Psoas muscle (tissue), 7 donors: ENCODE measurements at regions not wholly inside any gene's neighbourhood (a gene's known extent, or its start where the extent isn't known, plus 50 kb on each side); places are given as distances from the start of the nearest gene placed in this dataset.

ENCODE experiments used
- ATAC-seq, 4 donors: fragments of 200-7000 bp; cut with Tn5 transposase; one replicate each; pipeline ENCODE4 v1.9.1; 2020; ENCODE audit warnings: moderate library complexity in 3 of 4, mild to moderate bottlenecking in 2 of 4
- DNase-seq, 2 donors: peaks; one replicate each; pipeline ENCODE4 v3.0.0-alpha.2; 2020
- H3K27ac ChIP-seq: fragments of 200-600 bp; one replicate; pipeline ENCODE4 v1.8.0; 2022
- H3K27me3 ChIP-seq, 3 donors: fragments of 200-600 bp in 1 of 3; one replicate each; pipeline versions ENCODE4 v1.6.1 to v1.8.0; 2013 to 2022; ENCODE audit warnings: low read length in 2 of 3, mild to moderate bottlenecking in 2 of 3, moderate library complexity in 1 of 3; ENCODE audit not compliant: insufficient read depth in 3 of 3
- H3K36me3 ChIP-seq, 2 donors: fragments of 200-600 bp in 1 of 2; one replicate each; pipeline versions ENCODE4 v1.6.1 to v1.8.0; 2013 to 2022; ENCODE audit warnings: low read depth in 1 of 2, mild to moderate bottlenecking in 1 of 2, moderate library complexity in 1 of 2; ENCODE audit not compliant: insufficient read depth in 1 of 2
- H3K4me1 ChIP-seq: fragments of 200-600 bp; one replicate; pipeline ENCODE4 v1.8.0; 2022
- H3K4me3 ChIP-seq: fragments of 200-600 bp; one replicate; pipeline ENCODE4 v1.8.0; 2022; ENCODE audit warnings: mild to moderate bottlenecking
- H3K9me3 ChIP-seq: fragments of 200-600 bp; one replicate; pipeline ENCODE4 v1.8.0; 2022
- WGBS, 3 donors: extraction: QIAGEN DNeasy Blood & Tissue Kit; methylation state at CpG; one replicate each; pipeline versions ENCODE4 v1.1.6 to v1.1.7; 2013; 5-methylcytosine and 5-hydroxymethylcytosine counted together
- intact Hi-C, 2 donors: fragments of 100-400 bp; cut with DNase I; formaldehyde crosslinking; loops; one replicate each; pipeline versions ENCODE4 v1.11.0 to v1.14.2; 2022
- TF ChIP-seq, protein P1 (sequence below): fragments of 200-600 bp; IDR thresholded peaks from one replicate; pipeline ENCODE4 v1.8.0; 2022; ENCODE audit warnings: antibody characterized with exemption
- donor health status: healthy with polysubstance abuse.
- donor health status: DM: no; HTN: no; CAD: no; lungs with moderate emphysema.
- donor health status: Bipolar disorder and iron deficiency.
- donor health status: healthy.
- donor health status: DM: yes; HTN: yes; CAD: no.
- donor health status: DM: no; HTN: no; CAD: no.
- donor health status: DM: yes; HTN: yes; CAD: no.

- ATAC-seq (no peak), DNase-seq (no peak)
- WGBS, 3 donors = 23 to 36% (median 29%) methylated on average over 8 of the region's 8 CpGs
- no peaks in the 10 kb centered on the region for H3K9me3 ChIP-seq
- H3K36me3 ChIP-seq = no peaks in the 10 kb centered on the region
- no peaks in the 10 kb centered on the region for H3K27me3 ChIP-seq
- H3K4me3 ChIP-seq = no peak overlapping the region
- intact Hi-C loops = no loop called here
- TF ChIP-seq, protein P1, sequence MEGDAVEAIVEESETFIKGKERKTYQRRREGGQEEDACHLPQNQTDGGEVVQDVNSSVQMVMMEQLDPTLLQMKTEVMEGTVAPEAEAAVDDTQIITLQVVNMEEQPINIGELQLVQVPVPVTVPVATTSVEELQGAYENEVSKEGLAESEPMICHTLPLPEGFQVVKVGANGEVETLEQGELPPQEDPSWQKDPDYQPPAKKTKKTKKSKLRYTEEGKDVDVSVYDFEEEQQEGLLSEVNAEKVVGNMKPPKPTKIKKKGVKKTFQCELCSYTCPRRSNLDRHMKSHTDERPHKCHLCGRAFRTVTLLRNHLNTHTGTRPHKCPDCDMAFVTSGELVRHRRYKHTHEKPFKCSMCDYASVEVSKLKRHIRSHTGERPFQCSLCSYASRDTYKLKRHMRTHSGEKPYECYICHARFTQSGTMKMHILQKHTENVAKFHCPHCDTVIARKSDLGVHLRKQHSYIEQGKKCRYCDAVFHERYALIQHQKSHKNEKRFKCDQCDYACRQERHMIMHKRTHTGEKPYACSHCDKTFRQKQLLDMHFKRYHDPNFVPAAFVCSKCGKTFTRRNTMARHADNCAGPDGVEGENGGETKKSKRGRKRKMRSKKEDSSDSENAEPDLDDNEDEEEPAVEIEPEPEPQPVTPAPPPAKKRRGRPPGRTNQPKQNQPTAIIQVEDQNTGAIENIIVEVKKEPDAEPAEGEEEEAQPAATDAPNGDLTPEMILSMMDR = no peak
- no peak overlapping the region for H3K27ac ChIP-seq
- no peaks in the 10 kb centered on the region for H3K4me1 ChIP-seq
Observed at GRCh38 chr1:209106237-209106741, 477.2 kb upstream of the CAMK1G start.

- 78 to 87% (median 84%) methylated on average over 4 of the region's 4 CpGs for WGBS, 3 donors
- intact Hi-C loops = no loop called here
- Histone ChIP-seq H3K27me3 (no peaks in the 10 kb centered on the region), H3K9me3 (no peaks in the 10 kb centered on the region), H3K27ac (no peak overlapping the region), H3K4me1 (no peaks in the 10 kb centered on the region), H3K4me3 (no peak overlapping the region), H3K36me3 (no peaks in the 10 kb centered on the region)
- ATAC-seq = no peak
- no peak for DNase-seq
- TF ChIP-seq, protein P1 = no peak
Observed at GRCh38 chr1:209106861-209107260, 476.7 kb upstream of the CAMK1G start.

DNA sequence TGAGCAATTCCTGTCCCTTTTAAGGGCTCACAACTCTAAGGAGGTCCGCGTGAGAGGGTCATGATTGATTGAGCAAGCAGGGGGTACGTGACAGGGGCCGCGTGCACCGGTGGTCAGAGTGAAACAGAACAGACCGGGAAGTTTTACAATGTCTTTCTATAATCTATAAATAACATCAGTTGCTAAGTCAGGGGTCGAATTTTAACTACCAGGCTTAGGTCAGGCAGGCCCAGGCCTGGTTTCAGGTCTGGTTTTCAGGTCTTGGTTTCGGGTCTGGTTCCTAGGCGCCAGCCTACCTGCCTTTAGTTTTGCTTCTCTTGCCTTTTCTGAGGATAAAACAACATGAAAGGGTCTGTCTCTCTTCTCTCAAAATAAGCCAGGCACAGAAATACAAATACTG is 476.0 kb upstream of the CAMK1G start:
- Histone ChIP-seq H3K27ac (no peak overlapping the region), H3K27me3 (no peaks in the 10 kb centered on the region), H3K36me3 (no peaks in the 10 kb centered on the region), H3K9me3 (no peaks in the 10 kb centered on the region), H3K4me1 (no peaks in the 10 kb centered on the region), H3K4me3 (no peak overlapping the region)
- DNase-seq (no peak), ATAC-seq (no peak)
- 82 to 92% (median 83%) methylated on average over 10 of the region's 10 CpGs for WGBS, 3 donors
- TF ChIP-seq, protein P1 = no peak
- intact Hi-C loops = no loop called here

DNA sequence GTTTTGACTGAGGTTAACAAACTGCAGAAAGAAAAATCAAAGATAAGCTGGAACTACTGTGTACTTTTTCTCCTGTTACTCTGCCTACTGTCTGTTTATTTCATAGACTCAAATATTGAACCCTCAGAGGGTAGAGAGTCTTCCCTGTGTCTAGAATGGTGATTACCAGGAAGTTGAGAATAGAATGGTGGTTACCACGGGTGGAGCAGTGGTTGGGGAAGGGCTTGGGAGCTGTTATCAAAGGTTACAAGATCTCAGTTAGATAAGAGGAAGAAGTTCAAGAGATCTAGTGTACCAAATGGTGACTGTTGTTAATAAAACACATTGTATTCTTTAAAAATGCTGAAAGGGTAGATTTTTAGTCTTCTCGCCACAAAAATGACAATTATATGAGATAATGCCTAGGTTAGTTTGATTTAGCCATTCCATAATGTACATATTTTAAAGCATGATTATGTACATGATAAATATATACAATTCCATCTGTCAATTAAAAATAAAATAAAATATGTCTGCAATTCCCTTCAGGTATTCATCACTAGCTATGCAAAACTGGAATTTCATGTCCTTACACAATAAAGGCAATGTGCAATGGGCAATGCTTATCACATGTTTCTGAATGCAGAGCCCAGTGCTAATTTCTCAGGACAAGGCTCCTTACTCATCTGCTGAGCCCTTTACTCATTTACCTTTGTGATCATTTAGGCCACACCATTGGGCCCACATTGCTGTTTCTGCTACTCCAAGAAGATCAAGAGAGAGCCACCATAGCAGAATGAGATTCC is 474.3 kb upstream of the CAMK1G start:
- TF ChIP-seq, protein P1 = no peak
- H3K4me3 ChIP-seq = no peak overlapping the region
- no peaks in the 10 kb centered on the region for H3K4me1 ChIP-seq
- H3K36me3 ChIP-seq = no peaks in the 10 kb centered on the region
- no peaks in the 10 kb centered on the region for H3K27me3 ChIP-seq
- no peaks in the 10 kb centered on the region for H3K9me3 ChIP-seq
- ATAC-seq (no peak), DNase-seq (no peak)
- intact Hi-C loops = no loop called here
- no peak overlapping the region for H3K27ac ChIP-seq
- WGBS, 3 donors = 80 to 91% (median 88%) methylated on average over 2 of the region's 2 CpGs

GRCh38 chr1:209113521-209113920 is 470.0 kb upstream of the CAMK1G start:
- H3K4me3 ChIP-seq = no peak overlapping the region
- H3K27ac ChIP-seq = no peak overlapping the region
- H3K9me3 ChIP-seq = no peaks in the 10 kb centered on the region
- no peaks in the 10 kb centered on the region for H3K27me3 ChIP-seq
- ATAC-seq = no peak
- TF ChIP-seq, protein P1 = no peak
- no peaks in the 10 kb centered on the region for H3K4me1 ChIP-seq
- no peak for DNase-seq
- no peaks in the 10 kb centered on the region for H3K36me3 ChIP-seq
- intact Hi-C loops = no loop called here
- 31 to 36% (median 33%) methylated on average over 5 of the region's 5 CpGs for WGBS, 3 donors
